GM12875 (cell line): ENCODE measurements at regions not wholly inside any gene's neighbourhood (a gene's known extent, or its start where the extent isn't known, plus 50 kb on each side); places are given as distances from the start of the nearest gene placed in this dataset.

ENCODE experiments used
- H3K4me3 ChIP-seq: one replicate; pipeline ENCODE4 v1.5.1; 2011; ENCODE audit warnings: low read depth, low read length, control low read depth
- CTCF ChIP-seq: IDR thresholded peaks from 2 replicates; pipeline ENCODE4 v1.5.1; 2011; ENCODE audit warnings: low read depth, mild to moderate bottlenecking, control low read depth, inconsistent platforms, low read length, moderate library complexity, borderline replicate concordance; ENCODE audit not compliant: insufficient read depth

GRCh38 chr6:113699239-113699638, 157.9 kb upstream of the MARCKS start:
- no peak for TF ChIP-seq CTCF

GRCh38 chr6:113701552-113702254, 155.4 kb upstream of the MARCKS start:
- H3K4me3 ChIP-seq: no peak overlapping the region
- no peak for TF ChIP-seq CTCF

More at GRCh38 chr6:113699239-113699638, 157.9 kb upstream of the MARCKS start:
- no peak overlapping the region for H3K4me3 ChIP-seq

GRCh38 chr6:113707194-113707593, 150.0 kb upstream of the MARCKS start:
- no peak overlapping the region for H3K4me3 ChIP-seq
- no peak for TF ChIP-seq CTCF

GRCh38 chr6:113709936-113710509, 147.1 kb upstream of the MARCKS start:
- H3K4me3 ChIP-seq: no peak overlapping the region
- TF ChIP-seq CTCF: no peak

GRCh38 chr6:113713665-113714064, 143.5 kb upstream of the MARCKS start:
- no peak overlapping the region for H3K4me3 ChIP-seq
- no peak for TF ChIP-seq CTCF

- H3K4me3 ChIP-seq: no peak overlapping the region
- TF ChIP-seq CTCF: no peak
Measured at GRCh38 chr6:113718588-113718987, 138.6 kb upstream of the MARCKS start.

DNA sequence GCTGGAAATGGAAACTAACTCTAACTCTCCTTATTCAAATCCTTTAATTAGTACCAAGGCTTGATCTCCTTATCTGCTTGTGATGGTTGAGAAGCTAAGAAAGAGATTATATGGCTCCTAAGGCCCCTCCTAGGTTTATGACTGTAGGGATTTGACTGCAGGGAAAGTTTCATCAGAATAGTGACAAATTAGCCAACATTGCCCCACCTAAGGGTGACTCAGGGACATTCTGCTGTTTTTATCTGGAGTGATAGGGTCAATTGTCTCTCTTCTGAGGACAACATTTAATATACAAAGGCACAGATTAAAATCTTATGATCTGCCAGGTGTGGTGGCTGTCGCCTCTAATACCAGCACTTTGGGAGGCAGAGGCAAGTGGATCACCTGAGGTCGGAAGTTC, 138.1 kb upstream of the MARCKS start:
- TF ChIP-seq CTCF: no peak
- no peak overlapping the region for H3K4me3 ChIP-seq
